Keratinocyte (primary cell): ENCODE measurements at regions not wholly inside any gene's neighbourhood (a gene's known extent, or its start where the extent isn't known, plus 50 kb on each side); places are given as distances from the start of the nearest gene placed in this dataset.

Source experiments
- EZH2 ChIP-seq: IDR thresholded peaks from one replicate; pipeline ENCODE4 v1.6.1; 2012; ENCODE audit warnings: inconsistent platforms, mild to moderate bottlenecking, low read length, moderate library complexity
- TF ChIP-seq, protein P1 (sequence below), 3 experiments: IDR thresholded peaks in 1 of 3; conservative IDR thresholded peaks in 1 of 3; optimal IDR thresholded peaks in 1 of 3; 2 replicates in 2 of 3; 3 replicates in 1 of 3; pipeline versions ENCODE3 to v1.5.1; 2011; ENCODE audit warnings: low read length in 3 of 3, mild to moderate bottlenecking in 3 of 3, moderate library complexity in 2 of 3, control low read depth in 1 of 3, inconsistent platforms in 1 of 3; ENCODE audit not compliant: insufficient read depth in 2 of 3; ENCODE audit errors: extremely low read depth in 1 of 3

DNA sequence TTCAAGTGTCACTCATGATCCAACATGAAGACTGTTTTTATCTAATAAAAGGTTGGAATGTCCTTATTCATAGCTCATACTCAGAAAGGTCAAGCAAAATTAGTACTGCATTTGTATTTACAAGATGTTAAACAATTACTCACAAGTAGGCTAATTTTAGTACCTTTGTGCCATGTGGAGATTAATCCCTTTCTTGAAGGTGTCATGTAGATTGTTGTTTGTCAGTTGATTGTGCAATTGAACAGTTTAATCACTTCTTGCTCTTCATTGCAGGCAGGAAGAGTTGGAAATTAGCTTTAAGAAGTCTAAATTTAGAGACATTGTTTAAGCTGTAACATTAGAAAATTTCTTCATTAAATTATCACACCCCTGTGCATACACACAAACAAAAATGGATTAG lies 847.1 kb downstream of the KCNT2 start:
- no peak for TF ChIP-seq EZH2
- TF ChIP-seq, protein P1, sequence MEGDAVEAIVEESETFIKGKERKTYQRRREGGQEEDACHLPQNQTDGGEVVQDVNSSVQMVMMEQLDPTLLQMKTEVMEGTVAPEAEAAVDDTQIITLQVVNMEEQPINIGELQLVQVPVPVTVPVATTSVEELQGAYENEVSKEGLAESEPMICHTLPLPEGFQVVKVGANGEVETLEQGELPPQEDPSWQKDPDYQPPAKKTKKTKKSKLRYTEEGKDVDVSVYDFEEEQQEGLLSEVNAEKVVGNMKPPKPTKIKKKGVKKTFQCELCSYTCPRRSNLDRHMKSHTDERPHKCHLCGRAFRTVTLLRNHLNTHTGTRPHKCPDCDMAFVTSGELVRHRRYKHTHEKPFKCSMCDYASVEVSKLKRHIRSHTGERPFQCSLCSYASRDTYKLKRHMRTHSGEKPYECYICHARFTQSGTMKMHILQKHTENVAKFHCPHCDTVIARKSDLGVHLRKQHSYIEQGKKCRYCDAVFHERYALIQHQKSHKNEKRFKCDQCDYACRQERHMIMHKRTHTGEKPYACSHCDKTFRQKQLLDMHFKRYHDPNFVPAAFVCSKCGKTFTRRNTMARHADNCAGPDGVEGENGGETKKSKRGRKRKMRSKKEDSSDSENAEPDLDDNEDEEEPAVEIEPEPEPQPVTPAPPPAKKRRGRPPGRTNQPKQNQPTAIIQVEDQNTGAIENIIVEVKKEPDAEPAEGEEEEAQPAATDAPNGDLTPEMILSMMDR (optimal IDR thresholded peaks at IDR 0.05 in 1 of 3, IDR thresholded peaks at IDR 0.05 in 1 of 3, conservative IDR thresholded peaks at IDR 0.05 in 1 of 3; ENCODE audit: extremely low read depth in 1 of 3, insufficient read depth in 2 of 3, low read length in 3 of 3): no peak
